ENCODE measurements at regions not wholly inside any gene's neighbourhood (a gene's known extent, or its start where the extent isn't known, plus 50 kb on each side); places are given as distances from the start of the nearest gene placed in this dataset.
A peak's percentile ranks its signal among the peaks of the same experiment; 100 is the strongest.

GRCh38 chr12:15045451-15045850, 72.6 kb downstream of the PDE6H start:
- Histone ChIP-seq H3K4ac (ENCODE audit: low read depth, low read length) (no peak overlapping the region), H3K27me3 (ENCODE audit: insufficient read depth, low read length, poor library complexity) (no peaks in the 10 kb centered on the region), H3K56ac (ENCODE audit: low read length) (no peak overlapping the region), H2BK5ac (ENCODE audit: low read length) (no peak overlapping the region), H3K27ac (ENCODE audit: low read depth, low read length) (no peak overlapping the region), H3K79me2 (ENCODE audit: control insufficient read depth, insufficient read depth, low read length) (no peaks in the 10 kb centered on the region), H3K4me3 (ENCODE audit: low read length) (no peak overlapping the region), H3K23ac (ENCODE audit: low read length) (no peak overlapping the region), H3K79me1 (ENCODE audit: low read length) (no peaks in the 10 kb centered on the region), H3K36me3 (ENCODE audit: control insufficient read depth, insufficient read depth, low read length) (no peaks in the 10 kb centered on the region), H3K4me1 (ENCODE audit: control insufficient read depth, low read depth, low read length) (no peaks in the 10 kb centered on the region), H2BK15ac (replicated peaks; ENCODE audit: low read depth) (no peak overlapping the region), H3K9ac (ENCODE audit: low read length) (no peak overlapping the region), H3K4me2 (ENCODE audit: low read length) (no peak overlapping the region), H4K5ac (ENCODE audit: low read length) (no peak overlapping the region), H2AK5ac (ENCODE audit: low read length) (no peak overlapping the region), H2BK120ac (ENCODE audit: low read depth, low read length) (no peak overlapping the region), H4K8ac (ENCODE audit: low read depth, low read length) (no peak overlapping the region), H3K18ac (ENCODE audit: low read length) (no peak overlapping the region)
- no CpG with 5 or more reads among the region's 1 CpG for WGBS (ENCODE audit: extremely low coverage, insufficient coverage, low lambda C conversion rate)
- DNase-seq = no peak

GRCh38 chr12:15047611-15048010, 74.8 kb downstream of the PDE6H start:
- H3K27ac ChIP-seq (ENCODE audit: low read depth, low read length) = no peak overlapping the region
- no CpG with 5 or more reads among the region's 2 CpGs for WGBS (ENCODE audit: extremely low coverage, insufficient coverage, low lambda C conversion rate)
- H3K79me2 ChIP-seq (ENCODE audit: control insufficient read depth, insufficient read depth, low read length) = no peaks in the 10 kb centered on the region
- H2BK5ac ChIP-seq (ENCODE audit: low read length) = no peak overlapping the region
- H3K36me3 ChIP-seq (ENCODE audit: control insufficient read depth, insufficient read depth, low read length) = no peaks in the 10 kb centered on the region
- H3K4me2 ChIP-seq (ENCODE audit: low read length) = no peak overlapping the region
- no peaks in the 10 kb centered on the region for H3K27me3 ChIP-seq (ENCODE audit: insufficient read depth, low read length, poor library complexity)
- H2BK15ac ChIP-seq (replicated peaks; ENCODE audit: low read depth) = no peak overlapping the region
- H3K23ac ChIP-seq (ENCODE audit: low read length) = no peak overlapping the region
- no peaks in the 10 kb centered on the region for H3K4me1 ChIP-seq (ENCODE audit: control insufficient read depth, low read depth, low read length)
- no peak for DNase-seq
- H3K9ac ChIP-seq (ENCODE audit: low read length) = no peak overlapping the region
- H2AK5ac ChIP-seq (ENCODE audit: low read length) = no peak overlapping the region
- H3K4me3 ChIP-seq (ENCODE audit: low read length) = no peak overlapping the region
- H3K79me1 ChIP-seq (ENCODE audit: low read length) = no peaks in the 10 kb centered on the region
- no peak overlapping the region for H2BK120ac ChIP-seq (ENCODE audit: low read depth, low read length)
- H3K18ac ChIP-seq (ENCODE audit: low read length) = no peak overlapping the region
- H4K5ac ChIP-seq (ENCODE audit: low read length) = no peak overlapping the region
- no peak overlapping the region for H4K8ac ChIP-seq (ENCODE audit: low read depth, low read length)
- no peak overlapping the region for H3K4ac ChIP-seq (ENCODE audit: low read depth, low read length)
- no peak overlapping the region for H3K56ac ChIP-seq (ENCODE audit: low read length)

- Histone ChIP-seq H3K18ac (ENCODE audit: low read length) (no peak overlapping the region), H3K36me3 (ENCODE audit: control insufficient read depth, insufficient read depth, low read length) (no peaks in the 10 kb centered on the region), H3K4ac (ENCODE audit: low read depth, low read length) (peak overlapping the region; percentile 16), H3K27ac (ENCODE audit: low read depth, low read length) (no peak overlapping the region), H2BK15ac (replicated peaks; ENCODE audit: low read depth) (no peak overlapping the region), H3K23ac (ENCODE audit: low read length) (no peak overlapping the region), H3K79me1 (ENCODE audit: low read length) (no peaks in the 10 kb centered on the region), H3K4me2 (ENCODE audit: low read length) (no peak overlapping the region), H3K27me3 (ENCODE audit: insufficient read depth, low read length, poor library complexity) (no peaks in the 10 kb centered on the region), H3K9ac (ENCODE audit: low read length) (no peak overlapping the region), H3K56ac (ENCODE audit: low read length) (no peak overlapping the region), H3K79me2 (ENCODE audit: control insufficient read depth, insufficient read depth, low read length) (no peaks in the 10 kb centered on the region), H2BK120ac (ENCODE audit: low read depth, low read length) (no peak overlapping the region), H3K4me1 (ENCODE audit: control insufficient read depth, low read depth, low read length) (no peaks in the 10 kb centered on the region), H4K8ac (ENCODE audit: low read depth, low read length) (no peak overlapping the region), H3K4me3 (ENCODE audit: low read length) (no peak overlapping the region), H2BK5ac (ENCODE audit: low read length) (no peak overlapping the region), H2AK5ac (ENCODE audit: low read length) (no peak overlapping the region), H4K5ac (ENCODE audit: low read length) (no peak overlapping the region)
- no peak for DNase-seq
- WGBS (ENCODE audit: extremely low coverage, insufficient coverage, low lambda C conversion rate) = no CpG with 5 or more reads among the region's 8 CpGs
Observed at GRCh38 chr12:15049461-15050153, 76.8 kb downstream of the PDE6H start.

- H2BK120ac ChIP-seq (ENCODE audit: low read depth, low read length) = no peak overlapping the region
- no peaks in the 10 kb centered on the region for H3K79me2 ChIP-seq (ENCODE audit: control insufficient read depth, insufficient read depth, low read length)
- no peaks in the 10 kb centered on the region for H3K4me1 ChIP-seq (ENCODE audit: control insufficient read depth, low read depth, low read length)
- H3K4me3 ChIP-seq (ENCODE audit: low read length) = no peak overlapping the region
- no peak overlapping the region for H3K56ac ChIP-seq (ENCODE audit: low read length)
- WGBS (ENCODE audit: extremely low coverage, insufficient coverage, low lambda C conversion rate) = no CpG with 5 or more reads among the region's 2 CpGs
- no peaks in the 10 kb centered on the region for H3K79me1 ChIP-seq (ENCODE audit: low read length)
- no peak overlapping the region for H4K8ac ChIP-seq (ENCODE audit: low read depth, low read length)
- H3K18ac ChIP-seq (ENCODE audit: low read length) = no peak overlapping the region
- no peak for DNase-seq
- H2AK5ac ChIP-seq (ENCODE audit: low read length) = no peak overlapping the region
- no peak overlapping the region for H3K27ac ChIP-seq (ENCODE audit: low read depth, low read length)
- no peak overlapping the region for H4K5ac ChIP-seq (ENCODE audit: low read length)
- no peak overlapping the region for H2BK15ac ChIP-seq (replicated peaks; ENCODE audit: low read depth)
- H3K4me2 ChIP-seq (ENCODE audit: low read length) = no peak overlapping the region
- H3K36me3 ChIP-seq (ENCODE audit: control insufficient read depth, insufficient read depth, low read length) = no peaks in the 10 kb centered on the region
- H3K4ac ChIP-seq (ENCODE audit: low read depth, low read length) = no peak overlapping the region
- H3K23ac ChIP-seq (ENCODE audit: low read length) = no peak overlapping the region
- no peaks in the 10 kb centered on the region for H3K27me3 ChIP-seq (ENCODE audit: insufficient read depth, low read length, poor library complexity)
- no peak overlapping the region for H2BK5ac ChIP-seq (ENCODE audit: low read length)
- no peak overlapping the region for H3K9ac ChIP-seq (ENCODE audit: low read length)
Observed at GRCh38 chr12:15050659-15051058, 77.8 kb downstream of the PDE6H start.

- no peaks in the 10 kb centered on the region for H3K4me1 ChIP-seq (ENCODE audit: control insufficient read depth, low read depth, low read length)
- H3K23ac ChIP-seq (ENCODE audit: low read length) = no peak overlapping the region
- H3K56ac ChIP-seq (ENCODE audit: low read length) = no peak overlapping the region
- no peak overlapping the region for H2BK120ac ChIP-seq (ENCODE audit: low read depth, low read length)
- no peaks in the 10 kb centered on the region for H3K79me2 ChIP-seq (ENCODE audit: control insufficient read depth, insufficient read depth, low read length)
- H4K8ac ChIP-seq (ENCODE audit: low read depth, low read length) = no peak overlapping the region
- no peak overlapping the region for H3K9ac ChIP-seq (ENCODE audit: low read length)
- H3K18ac ChIP-seq (ENCODE audit: low read length) = no peak overlapping the region
- no CpG with 5 or more reads among the region's 2 CpGs for WGBS (ENCODE audit: extremely low coverage, insufficient coverage, low lambda C conversion rate)
- H2AK5ac ChIP-seq (ENCODE audit: low read length) = no peak overlapping the region
- H3K4me3 ChIP-seq (ENCODE audit: low read length) = no peak overlapping the region
- H3K27me3 ChIP-seq (ENCODE audit: insufficient read depth, low read length, poor library complexity) = no peaks in the 10 kb centered on the region
- H2BK5ac ChIP-seq (ENCODE audit: low read length) = no peak overlapping the region
- H4K5ac ChIP-seq (ENCODE audit: low read length) = no peak overlapping the region
- no peak overlapping the region for H2BK15ac ChIP-seq (replicated peaks; ENCODE audit: low read depth)
- no peak for DNase-seq
- no peaks in the 10 kb centered on the region for H3K79me1 ChIP-seq (ENCODE audit: low read length)
- H3K27ac ChIP-seq (ENCODE audit: low read depth, low read length) = no peak overlapping the region
- no peaks in the 10 kb centered on the region for H3K36me3 ChIP-seq (ENCODE audit: control insufficient read depth, insufficient read depth, low read length)
- H3K4ac ChIP-seq (ENCODE audit: low read depth, low read length) = no peak overlapping the region
- H3K4me2 ChIP-seq (ENCODE audit: low read length) = no peak overlapping the region
Observed at GRCh38 chr12:15052691-15053090, 79.8 kb downstream of the PDE6H start.

GRCh38 chr12:15056218-15056617, 83.4 kb downstream of the PDE6H start:
- H3K27ac ChIP-seq (ENCODE audit: low read depth, low read length) = no peak overlapping the region
- no peak overlapping the region for H3K4me2 ChIP-seq (ENCODE audit: low read length)
- no peak for DNase-seq
- H3K56ac ChIP-seq (ENCODE audit: low read length) = no peak overlapping the region
- no peak overlapping the region for H2BK15ac ChIP-seq (replicated peaks; ENCODE audit: low read depth)
- H3K4me1 ChIP-seq (ENCODE audit: control insufficient read depth, low read depth, low read length) = no peaks in the 10 kb centered on the region
- H3K18ac ChIP-seq (ENCODE audit: low read length) = no peak overlapping the region
- H3K79me2 ChIP-seq (ENCODE audit: control insufficient read depth, insufficient read depth, low read length) = no peaks in the 10 kb centered on the region
- no peaks in the 10 kb centered on the region for H3K79me1 ChIP-seq (ENCODE audit: low read length)
- H4K5ac ChIP-seq (ENCODE audit: low read length) = no peak overlapping the region
- no peak overlapping the region for H2BK5ac ChIP-seq (ENCODE audit: low read length)
- H2BK120ac ChIP-seq (ENCODE audit: low read depth, low read length) = no peak overlapping the region
- no peak overlapping the region for H3K9ac ChIP-seq (ENCODE audit: low read length)
- no peak overlapping the region for H3K4ac ChIP-seq (ENCODE audit: low read depth, low read length)
- H4K8ac ChIP-seq (ENCODE audit: low read depth, low read length) = no peak overlapping the region
- no peak overlapping the region for H3K23ac ChIP-seq (ENCODE audit: low read length)
- no peaks in the 10 kb centered on the region for H3K27me3 ChIP-seq (ENCODE audit: insufficient read depth, low read length, poor library complexity)
- no CpG with 5 or more reads among the region's 1 CpG for WGBS (ENCODE audit: extremely low coverage, insufficient coverage, low lambda C conversion rate)
- no peak overlapping the region for H2AK5ac ChIP-seq (ENCODE audit: low read length)
- H3K36me3 ChIP-seq (ENCODE audit: control insufficient read depth, insufficient read depth, low read length) = no peaks in the 10 kb centered on the region
- no peak overlapping the region for H3K4me3 ChIP-seq (ENCODE audit: low read length)
